Prostate gland (tissue), 2 donors: ENCODE measurements at regions not wholly inside any gene's neighbourhood (a gene's known extent, or its start where the extent isn't known, plus 50 kb on each side); places are given as distances from the start of the nearest gene placed in this dataset.

Experiments
- POLR2A ChIP-seq: fragments of 450-650 bp; IDR thresholded peaks from one replicate; pipeline ENCODE4 v1.6.1; 2016; ENCODE audit warnings: antibody characterized with exemption, mild to moderate bottlenecking
- TF ChIP-seq, protein P1 (sequence below), 4 experiments: fragments of 200-600 bp in 2 of 4; fragments of 450-650 bp in 2 of 4; sonication (generic) in 2 of 4; IDR thresholded peaks; 1 replicate in 3 of 4; 2 replicates in 1 of 4; pipeline ENCODE4 v1.5.1; 2016 to 2019; ENCODE audit warnings: antibody characterized with exemption in 4 of 4, mild to moderate bottlenecking in 2 of 4, moderate library complexity in 2 of 4

DNA sequence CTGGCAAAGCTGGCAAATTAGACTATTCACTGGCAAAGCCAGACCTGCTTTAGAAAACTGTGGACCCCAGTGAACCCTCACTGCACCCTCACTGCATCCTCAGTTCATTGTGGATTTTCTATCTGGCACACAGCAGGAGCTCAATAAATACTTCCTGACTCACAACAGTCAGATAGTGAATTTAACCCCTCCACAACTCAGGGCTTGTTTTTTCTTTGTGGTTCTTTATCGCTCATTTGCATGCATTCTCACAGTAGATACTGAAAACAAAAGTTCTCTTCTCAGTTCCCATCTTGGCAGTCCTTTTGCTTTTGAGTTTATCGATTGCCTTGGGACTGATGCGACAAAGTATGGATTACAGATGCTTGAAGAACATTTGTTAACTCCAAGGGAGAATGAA, 99.8 kb downstream of the ACTL7B start:
- TF ChIP-seq, protein P1, sequence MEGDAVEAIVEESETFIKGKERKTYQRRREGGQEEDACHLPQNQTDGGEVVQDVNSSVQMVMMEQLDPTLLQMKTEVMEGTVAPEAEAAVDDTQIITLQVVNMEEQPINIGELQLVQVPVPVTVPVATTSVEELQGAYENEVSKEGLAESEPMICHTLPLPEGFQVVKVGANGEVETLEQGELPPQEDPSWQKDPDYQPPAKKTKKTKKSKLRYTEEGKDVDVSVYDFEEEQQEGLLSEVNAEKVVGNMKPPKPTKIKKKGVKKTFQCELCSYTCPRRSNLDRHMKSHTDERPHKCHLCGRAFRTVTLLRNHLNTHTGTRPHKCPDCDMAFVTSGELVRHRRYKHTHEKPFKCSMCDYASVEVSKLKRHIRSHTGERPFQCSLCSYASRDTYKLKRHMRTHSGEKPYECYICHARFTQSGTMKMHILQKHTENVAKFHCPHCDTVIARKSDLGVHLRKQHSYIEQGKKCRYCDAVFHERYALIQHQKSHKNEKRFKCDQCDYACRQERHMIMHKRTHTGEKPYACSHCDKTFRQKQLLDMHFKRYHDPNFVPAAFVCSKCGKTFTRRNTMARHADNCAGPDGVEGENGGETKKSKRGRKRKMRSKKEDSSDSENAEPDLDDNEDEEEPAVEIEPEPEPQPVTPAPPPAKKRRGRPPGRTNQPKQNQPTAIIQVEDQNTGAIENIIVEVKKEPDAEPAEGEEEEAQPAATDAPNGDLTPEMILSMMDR (IDR thresholded peaks at IDR 0.05), result no peak
- no peak for TF ChIP-seq POLR2A
